OCI-LY7 (cell line): ENCODE measurements at regions not wholly inside any gene's neighbourhood (a gene's known extent, or its start where the extent isn't known, plus 50 kb on each side); places are given as distances from the start of the nearest gene placed in this dataset.

ENCODE experiments used
- EZH2phosphoT487 ChIP-seq: fragments of 200-600 bp; sonication (generic); IDR thresholded peaks from 2 replicates; pipeline ENCODE4 v1.6.1; 2018; ENCODE audit warnings: low read depth, borderline replicate concordance, mild to moderate bottlenecking, mixed run types, antibody characterized with exemption, low read length, moderate library complexity, mixed read lengths
- TF ChIP-seq, protein P1 (sequence below): fragments of 200-600 bp; sonication (generic); conservative IDR thresholded peaks from 2 replicates; pipeline ENCODE4 v1.5.1; 2014; ENCODE audit warnings: mild to moderate bottlenecking, antibody characterized with exemption, low read length, moderate library complexity, mixed read lengths

DNA sequence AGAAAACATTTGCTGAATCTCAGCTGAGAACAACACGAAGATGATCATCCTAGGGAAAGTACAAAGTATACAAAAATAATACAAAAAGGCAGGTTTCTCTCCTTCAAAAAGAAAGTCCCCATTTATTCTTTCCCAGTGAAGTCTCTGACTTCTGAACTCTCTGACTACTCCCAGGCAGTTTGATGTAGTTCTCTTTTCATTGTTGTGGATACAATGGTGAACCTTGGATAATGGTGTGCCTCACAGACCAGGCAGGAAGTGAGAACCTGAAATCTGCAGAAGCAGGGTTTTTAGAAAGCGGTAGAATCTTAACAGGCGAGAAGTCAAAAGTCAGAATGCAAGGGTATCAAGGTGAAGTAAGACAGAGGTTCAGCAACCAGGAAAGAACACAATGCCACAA, 150.8 kb upstream of the NRP1 start:
- TF ChIP-seq, protein P1, sequence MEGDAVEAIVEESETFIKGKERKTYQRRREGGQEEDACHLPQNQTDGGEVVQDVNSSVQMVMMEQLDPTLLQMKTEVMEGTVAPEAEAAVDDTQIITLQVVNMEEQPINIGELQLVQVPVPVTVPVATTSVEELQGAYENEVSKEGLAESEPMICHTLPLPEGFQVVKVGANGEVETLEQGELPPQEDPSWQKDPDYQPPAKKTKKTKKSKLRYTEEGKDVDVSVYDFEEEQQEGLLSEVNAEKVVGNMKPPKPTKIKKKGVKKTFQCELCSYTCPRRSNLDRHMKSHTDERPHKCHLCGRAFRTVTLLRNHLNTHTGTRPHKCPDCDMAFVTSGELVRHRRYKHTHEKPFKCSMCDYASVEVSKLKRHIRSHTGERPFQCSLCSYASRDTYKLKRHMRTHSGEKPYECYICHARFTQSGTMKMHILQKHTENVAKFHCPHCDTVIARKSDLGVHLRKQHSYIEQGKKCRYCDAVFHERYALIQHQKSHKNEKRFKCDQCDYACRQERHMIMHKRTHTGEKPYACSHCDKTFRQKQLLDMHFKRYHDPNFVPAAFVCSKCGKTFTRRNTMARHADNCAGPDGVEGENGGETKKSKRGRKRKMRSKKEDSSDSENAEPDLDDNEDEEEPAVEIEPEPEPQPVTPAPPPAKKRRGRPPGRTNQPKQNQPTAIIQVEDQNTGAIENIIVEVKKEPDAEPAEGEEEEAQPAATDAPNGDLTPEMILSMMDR = no peak
- TF ChIP-seq EZH2phosphoT487 = no peak
